ENCODE measurements at regions not wholly inside any gene's neighbourhood (a gene's known extent, or its start where the extent isn't known, plus 50 kb on each side); places are given as distances from the start of the nearest gene placed in this dataset.

GRCh38 chr13:104416973-104417372, 1350.8 kb upstream of the SLC10A2 start:
- TF ChIP-seq POLR2AphosphoS5 (IDR thresholded peaks at IDR 0.05; ENCODE audit: low read depth, low read length) (no peak), POLR2A (IDR thresholded peaks at IDR 0.05; ENCODE audit: low read depth, low read length) (no peak)

Measured in GM12891 (cell line).